ENCODE measurements at regions not wholly inside any gene's neighbourhood (a gene's known extent, or its start where the extent isn't known, plus 50 kb on each side); places are given as distances from the start of the nearest gene placed in this dataset.

- no peak for TF ChIP-seq CTCF (conservative IDR thresholded peaks at IDR 0.05; ENCODE audit: low read length)
- no peak for TF ChIP-seq EZH2phosphoT487 (IDR thresholded peaks at IDR 0.05; ENCODE audit: borderline replicate concordance, low read depth, low read length)
These were observed 205.2 kb upstream of the EEA1 start for GRCh38 chr12:93134175-93134890.

All from OCI-LY7 (cell line).